K562 (cell line): ENCODE measurements at regions not wholly inside any gene's neighbourhood (a gene's known extent, or its start where the extent isn't known, plus 50 kb on each side); places are given as distances from the start of the nearest gene placed in this dataset.
A peak's percentile ranks its signal among the peaks of the same experiment; 100 is the strongest.

ENCODE experiments used
- ATAC-seq: fragments of 200-7000 bp; cut with Tn5 transposase; 3 replicates; pipeline ENCODE4 v1.9.1; 2020; ENCODE audit warnings: moderate library complexity
- BruUV-seq: library from RNA; stranded (reverse); fragments of 400-500 nt; replicated peaks from 2 replicates; lab custom pipeline; 2021; lab: Mats Ljungman, UMichigan
- CTCF ChIA-PET: fragments of 300-600 bp; formaldehyde crosslinking; extraction: SDS; loops from one replicate; lab custom pipeline; 2021; ENCODE audit warnings: low intra/inter-chr PET ratio; lab: Yijun Ruan, JAX
- POLR2A ChIA-PET: fragments of 300-600, 350-650 bp; sonication (Branson Sonifier 250); formaldehyde crosslinking; extraction: SDS; loops from one replicate; lab custom pipeline; 2021; ENCODE audit warnings: antibody characterized with exemption, inconsistent platforms; lab: Yijun Ruan, JAX
- DNase-seq, 4 experiments: peaks; one replicate each; pipeline versions ENCODE4 v3.0.0 to v3.0.0-alpha.2; 2011 to 2018; ENCODE audit warnings: low spot score in 3 of 4, mixed read lengths in 3 of 4; ENCODE audit errors: extremely low read depth in 1 of 4
- FAIRE-seq: peaks from 2 replicates; lab custom pipeline; 2011; peaks lifted over from hg19 to GRCh38; lab: Jason Lieb, UNC
- H2AFZ ChIP-seq: 2 replicates; pipeline ENCODE4 v1.6.0; 2011; ENCODE audit warnings: low read depth, low read length, control low read depth, inconsistent platforms
- H3K27ac ChIP-seq: fragments of 200-600 bp; 3 replicates; pipeline ENCODE4 v1.8.0; 2011; ENCODE audit warnings: low read depth, mild to moderate bottlenecking, control low read depth, inconsistent platforms, low read length, moderate library complexity, mixed read lengths; ENCODE audit errors: extremely low read depth
- H3K27me3 ChIP-seq, 2 experiments: fragments of 300-600 bp in 1 of 2; 2 replicates in 1 of 2; 3 replicates in 1 of 2; pipeline versions ENCODE4 v1.6.0 to v1.8.0; 2011; ENCODE audit warnings: inconsistent platforms in 2 of 2, low read length in 2 of 2, mild to moderate bottlenecking in 1 of 2, mixed read lengths in 1 of 2, moderate library complexity in 1 of 2; ENCODE audit not compliant: control insufficient read depth in 2 of 2, insufficient read depth in 2 of 2
- H3K36me3 ChIP-seq: fragments of 300-600 bp; 3 replicates; pipeline ENCODE4 v1.8.0; 2011; ENCODE audit warnings: mild to moderate bottlenecking, low read length, inconsistent platforms; ENCODE audit not compliant: control insufficient read depth, insufficient read depth
- H3K4me1 ChIP-seq, 2 experiments: fragments of 200-600 bp in 1 of 2; replicated peaks in 1 of 2; 2 replicates in 1 of 2; 3 replicates in 1 of 2; pipeline versions ENCODE4 v1.5.1 to v1.8.0; 2011; ENCODE audit warnings: inconsistent platforms in 2 of 2, low read length in 2 of 2, mild to moderate bottlenecking in 1 of 2, mixed read lengths in 1 of 2, moderate library complexity in 1 of 2; ENCODE audit not compliant: control insufficient read depth in 2 of 2, insufficient read depth in 2 of 2
- H3K4me2 ChIP-seq: 2 replicates; pipeline ENCODE4 v1.6.1; 2011; ENCODE audit warnings: low read length, control low read depth, inconsistent platforms, mixed read lengths; ENCODE audit not compliant: insufficient read depth
- H3K4me3 ChIP-seq: fragments of 200-600 bp; sonication (generic), shearing (Covaris generic); 2 replicates; pipeline ENCODE4 v1.5.1; 2016; ENCODE audit warnings: control low read depth, inconsistent platforms
- H3K79me2 ChIP-seq: fragments of 200-600 bp; 3 replicates; pipeline ENCODE4 v1.8.0; 2011; ENCODE audit warnings: low read length, inconsistent platforms; ENCODE audit not compliant: control insufficient read depth, insufficient read depth
- H3K9ac ChIP-seq, 2 experiments: 2 replicates each; pipeline versions ENCODE4 v1.6.0 to v1.6.1; 2011; ENCODE audit warnings: low read depth in 2 of 2, low read length in 2 of 2, control low read depth in 1 of 2, inconsistent platforms in 1 of 2, mild to moderate bottlenecking in 1 of 2, mixed read lengths in 1 of 2; ENCODE audit not compliant: insufficient read depth in 1 of 2
- H3K9me1 ChIP-seq: one replicate; pipeline ENCODE4 v1.6.0; 2011; ENCODE audit warnings: inconsistent platforms, mild to moderate bottlenecking, low read length, moderate library complexity; ENCODE audit not compliant: control insufficient read depth, insufficient read depth
- H3K9me3 ChIP-seq: replicated peaks from 2 replicates; pipeline ENCODE4 v1.5.1; 2011; ENCODE audit warnings: low read depth, low read length, inconsistent platforms; ENCODE audit not compliant: control insufficient read depth, insufficient read depth
- H4K20me1 ChIP-seq: replicated peaks from 2 replicates; pipeline ENCODE4 v1.6.1; 2011; ENCODE audit warnings: low read length, inconsistent platforms, mixed read lengths; ENCODE audit not compliant: control insufficient read depth, insufficient read depth
- CTCF ChIP-seq, 3 experiments: IDR thresholded peaks in 2 of 3; conservative IDR thresholded peaks in 1 of 3; 2 replicates each; pipeline ENCODE4 v1.5.1; 2011 to 2012; ENCODE audit warnings: low read length in 3 of 3, mild to moderate bottlenecking in 3 of 3, control low read depth in 2 of 3, improper control_type of control experiment in 1 of 3, inconsistent platforms in 1 of 3, low read depth in 1 of 3, mixed read lengths in 1 of 3, moderate library complexity in 1 of 3; ENCODE audit not compliant: insufficient read depth in 2 of 3
- DPF2 ChIP-seq: fragments of 450-650 bp; IDR thresholded peaks from 2 replicates; pipeline ENCODE4 v1.6.1; 2016
- GABPB1 ChIP-seq: sonication (generic); formaldehyde crosslinking; IDR thresholded peaks from 2 replicates; pipeline ENCODE4 v1.8.0; 2022; ENCODE audit warnings: mild to moderate bottlenecking, missing genetic modification reagents
- WGBS: fragments of 100-300 bp; shearing (Covaris generic); methylation state at CpG from one replicate; pipeline ENCODE4 v1.1.6; 2016; ENCODE audit warnings: low coverage, mixed read lengths; ENCODE audit not compliant: insufficient coverage; ENCODE audit errors: missing lambda C conversion rate; 5-methylcytosine and 5-hydroxymethylcytosine counted together
- in situ Hi-C: fragments of 300-500 bp; cut with MboI; formaldehyde crosslinking; loops from 4 replicates; pipeline ENCODE4 v1.15.0; 2018; ENCODE audit warnings: inconsistent platforms, mixed read lengths
- intact Hi-C: fragments of 100-400 bp; cut with micrococcal nuclease; formaldehyde crosslinking; loops from 2 replicates; pipeline ENCODE4 v1.14.2; 2022
- TF ChIP-seq, protein P1 (sequence below), 2 experiments: fragments of 450-650 bp; IDR thresholded peaks; 2 replicates each; pipeline ENCODE4 v1.6.1; 2016

GRCh38 chrX:131405497-131405896 lies 116.4 kb upstream of the IGSF1 start:
- H4K20me1 ChIP-seq, result no peaks in the 10 kb centered on the region
- H3K27me3 ChIP-seq, result no peaks in the 10 kb centered on the region
- no peak overlapping the region for H3K4me2 ChIP-seq
- BruUV-seq, result no TSS peak
- H3K4me1 ChIP-seq, result no peaks in the 10 kb centered on the region; a peak in 1 of 5 replicates
- no peaks in the 10 kb centered on the region for H3K9me1 ChIP-seq
- no peak overlapping the region for H3K27ac ChIP-seq
- no peaks in the 10 kb centered on the region for H3K9me3 ChIP-seq
- intact Hi-C loops, result loop anchor here (10.0 kb wide), 1 partner anchor 229 kb away; no protein-coding TSS in a partner anchor
- ChIA-PET CTCF (no interaction called here), POLR2A (no interaction called here)
- WGBS, result 0% methylated on average over 6 of the region's 6 CpGs
- in situ Hi-C loops, result no loop called here
- no peak overlapping the region for H3K4me3 ChIP-seq
- H3K36me3 ChIP-seq, result no peaks in the 10 kb centered on the region
- FAIRE-seq (no peak), ATAC-seq (peak; percentile 93), DNase-seq (peak in 2 of 4 experiments; percentile 16 to 19)
- H3K79me2 ChIP-seq, result no peaks in the 10 kb centered on the region
- TF ChIP-seq, protein P1, sequence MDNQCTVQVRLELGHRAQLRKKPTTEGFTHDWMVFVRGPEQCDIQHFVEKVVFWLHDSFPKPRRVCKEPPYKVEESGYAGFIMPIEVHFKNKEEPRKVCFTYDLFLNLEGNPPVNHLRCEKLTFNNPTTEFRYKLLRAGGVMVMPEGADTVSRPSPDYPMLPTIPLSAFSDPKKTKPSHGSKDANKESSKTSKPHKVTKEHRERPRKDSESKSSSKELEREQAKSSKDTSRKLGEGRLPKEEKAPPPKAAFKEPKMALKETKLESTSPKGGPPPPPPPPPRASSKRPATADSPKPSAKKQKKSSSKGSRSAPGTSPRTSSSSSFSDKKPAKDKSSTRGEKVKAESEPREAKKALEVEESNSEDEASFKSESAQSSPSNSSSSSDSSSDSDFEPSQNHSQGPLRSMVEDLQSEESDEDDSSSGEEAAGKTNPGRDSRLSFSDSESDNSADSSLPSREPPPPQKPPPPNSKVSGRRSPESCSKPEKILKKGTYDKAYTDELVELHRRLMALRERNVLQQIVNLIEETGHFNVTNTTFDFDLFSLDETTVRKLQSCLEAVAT (IDR thresholded peaks at IDR 0.05), result peak in 1 of 2 experiments; percentile 39; a peak in 1 of 4 replicates
- TF ChIP-seq DPF2 (no peak), GABPB1 (CRISPR knock-in tag) (no peak), CTCF (IDR thresholded peaks at IDR 0.05 in 2 of 3, conservative IDR thresholded peaks at IDR 0.05 in 1 of 3; ENCODE audit: insufficient read depth in 2 of 3, low read depth in 1 of 3, low read length in 3 of 3) (peak; percentile 6 to 39 (median 38); a peak in 2 of 6 replicates)
- H2AFZ ChIP-seq, result no peak overlapping the region
- no peak overlapping the region for H3K9ac ChIP-seq
